Esophagus muscularis mucosa (tissue), 4 donors: ENCODE measurements at regions not wholly inside any gene's neighbourhood (a gene's known extent, or its start where the extent isn't known, plus 50 kb on each side); places are given as distances from the start of the nearest gene placed in this dataset.

Experiments used
- DNase-seq: peaks from one replicate; pipeline ENCODE4 v3.0.0-alpha.2; 2017; ENCODE audit errors: extremely low spot score
- H3K27ac ChIP-seq, 4 donors: fragments of 200-600 bp; sonication (generic); replicated peaks in 1 of 4; 1 replicate in 3 of 4; 2 replicates in 1 of 4; pipeline ENCODE4 v1.5.1; 2016 to 2019; ENCODE audit warnings: mild to moderate bottlenecking in 1 of 4
- H3K27me3 ChIP-seq, 4 donors: fragments of 200-600 bp; sonication (generic); one replicate each; pipeline versions ENCODE4 v1.5.1 to v1.6.0; 2016 to 2019
- H3K36me3 ChIP-seq, 4 donors: fragments of 200-600 bp; sonication (generic); one replicate each; pipeline ENCODE4 v1.5.1; 2016 to 2019
- H3K4me1 ChIP-seq, 4 donors: fragments of 200-600 bp; sonication (generic); one replicate each; pipeline ENCODE4 v1.5.1; 2016 to 2019
- H3K4me3 ChIP-seq, 4 donors: fragments of 200-600 bp; sonication (generic); 1 replicate in 2 of 4; 2 replicates in 2 of 4; pipeline ENCODE4 v1.5.1; 2016 to 2019; ENCODE audit warnings: mild to moderate bottlenecking in 4 of 4, moderate library complexity in 1 of 4
- H3K9me3 ChIP-seq, 4 donors: fragments of 200-600 bp; sonication (generic); 1 replicate in 3 of 4; 2 replicates in 1 of 4; pipeline ENCODE4 v1.5.1; 2016 to 2019
- CTCF ChIP-seq, 3 experiments: fragments of 200-600 bp in 2 of 3; fragments of 450-650 bp in 1 of 3; sonication (generic) in 2 of 3; IDR thresholded peaks; one replicate each; pipeline ENCODE4 v1.5.1; 2017 to 2019; ENCODE audit warnings: antibody characterized with exemption in 3 of 3, mild to moderate bottlenecking in 2 of 3, moderate library complexity in 1 of 3
- EP300 ChIP-seq: sonication (generic); formaldehyde crosslinking; IDR thresholded peaks from one replicate; pipeline ENCODE4 v1.6.1; 2017; ENCODE audit warnings: antibody characterized with exemption
- POLR2A ChIP-seq: fragments of 450-650 bp; IDR thresholded peaks from one replicate; pipeline ENCODE4 v1.6.1; 2017; ENCODE audit warnings: antibody characterized with exemption, moderate library complexity, mild to moderate bottlenecking, low read depth
- POLR2AphosphoS5 ChIP-seq, 2 donors: sonication (generic); formaldehyde crosslinking; IDR thresholded peaks; one replicate each; pipeline ENCODE4 v1.6.1; 2017; ENCODE audit warnings: antibody characterized with exemption in 2 of 2
- WGBS: methylation state at CpG from one replicate; pipeline ENCODE4 v1.1.5; 2018; 5-methylcytosine and 5-hydroxymethylcytosine counted together
- intact Hi-C: fragments of 100-400 bp; cut with DNase I; formaldehyde crosslinking; loops from one replicate; pipeline ENCODE4 v1.15.1; 2023

GRCh38 chr11:27869701-27870100 lies 169.4 kb upstream of the BDNF start:
- Histone ChIP-seq H3K9me3 (no peaks in the 10 kb centered on the region), H3K4me1 (no peaks in the 10 kb centered on the region), H3K27ac (no peak overlapping the region), H3K4me3 (no peak overlapping the region), H3K36me3 (no peaks in the 10 kb centered on the region), H3K27me3 (peaks cover 0 to 4% (median 0%) of the 10 kb centered on the region in 4 donors)
- no peak for DNase-seq
- TF ChIP-seq POLR2AphosphoS5 (IDR thresholded peaks at IDR 0.05): no peak
- TF ChIP-seq POLR2A: no peak
- no peak for TF ChIP-seq EP300
- no peak for TF ChIP-seq CTCF (IDR thresholded peaks at IDR 0.05)
- intact Hi-C loops: no loop called here

- Histone ChIP-seq H3K27ac (no peak overlapping the region), H3K27me3 (peaks cover 0 to 4% (median 0%) of the 10 kb centered on the region in 4 donors), H3K4me1 (no peaks in the 10 kb centered on the region), H3K9me3 (no peaks in the 10 kb centered on the region), H3K4me3 (no peak overlapping the region), H3K36me3 (no peaks in the 10 kb centered on the region)
- TF ChIP-seq CTCF (IDR thresholded peaks at IDR 0.05) (no peak), POLR2A (no peak), POLR2AphosphoS5 (IDR thresholded peaks at IDR 0.05) (no peak), EP300 (no peak)
- 75% methylated on average over 1 of the region's 1 CpG for WGBS
- no peak for DNase-seq
- intact Hi-C loops: no loop called here
Observed at GRCh38 chr11:27868709-27869108, 168.5 kb upstream of the BDNF start.

GRCh38 chr11:27868226-27868625 lies 168.0 kb upstream of the BDNF start:
- peaks cover 0 to 4% (median 0%) of the 10 kb centered on the region in 4 donors for H3K27me3 ChIP-seq
- H3K36me3 ChIP-seq: no peaks in the 10 kb centered on the region
- H3K4me3 ChIP-seq: no peak overlapping the region
- intact Hi-C loops: no loop called here
- H3K27ac ChIP-seq: no peak overlapping the region
- no peaks in the 10 kb centered on the region for H3K9me3 ChIP-seq
- no peak for DNase-seq
- WGBS: 83% methylated on average over 1 of the region's 1 CpG
- H3K4me1 ChIP-seq: no peaks in the 10 kb centered on the region
- no peak for TF ChIP-seq POLR2AphosphoS5 (IDR thresholded peaks at IDR 0.05)
- TF ChIP-seq POLR2A: no peak
- TF ChIP-seq EP300: no peak
- no peak for TF ChIP-seq CTCF (IDR thresholded peaks at IDR 0.05)

- H3K9me3 ChIP-seq: no peaks in the 10 kb centered on the region
- no peaks in the 10 kb centered on the region for H3K36me3 ChIP-seq
- WGBS: 86% methylated on average over 3 of the region's 3 CpGs
- intact Hi-C loops: no loop called here
- no peaks in the 10 kb centered on the region for H3K4me1 ChIP-seq
- H3K27ac ChIP-seq: no peak overlapping the region
- no peak overlapping the region for H3K4me3 ChIP-seq
- DNase-seq: no peak
- TF ChIP-seq POLR2A (no peak), EP300 (no peak), CTCF (IDR thresholded peaks at IDR 0.05) (no peak)
- no peaks in the 10 kb centered on the region for H3K27me3 ChIP-seq
Observed at GRCh38 chr11:27865105-27865504, 164.8 kb upstream of the BDNF start.

GRCh38 chr11:27864611-27865010 lies 164.4 kb upstream of the BDNF start:
- Histone ChIP-seq H3K9me3 (no peaks in the 10 kb centered on the region), H3K4me1 (no peaks in the 10 kb centered on the region), H3K27ac (no peak overlapping the region), H3K4me3 (no peak overlapping the region), H3K36me3 (no peaks in the 10 kb centered on the region), H3K27me3 (no peaks in the 10 kb centered on the region)
- intact Hi-C loops: no loop called here
- no peak for DNase-seq
- 92% methylated on average over 1 of the region's 1 CpG for WGBS
- no peak for TF ChIP-seq EP300
- no peak for TF ChIP-seq POLR2AphosphoS5 (IDR thresholded peaks at IDR 0.05)
- TF ChIP-seq POLR2A: no peak
- TF ChIP-seq CTCF (IDR thresholded peaks at IDR 0.05): no peak
